HG02885 (cell line): ENCODE measurements at regions not wholly inside any gene's neighbourhood (a gene's known extent, or its start where the extent isn't known, plus 50 kb on each side); places are given as distances from the start of the nearest gene placed in this dataset.
A peak's percentile ranks its signal among the peaks of the same experiment; 100 is the strongest.
"Not testable (repeated sequence)": the region's sequence is repeated elsewhere in the genome, so short reads cannot be mapped to it uniquely, and the experiment has no call there.

ENCODE experiments used
- ATAC-seq: cut with Tn5 transposase; IDR thresholded peaks from one replicate; pipeline ENCODE4 v1.9.1; 2021; ENCODE audit warnings: mild to moderate bottlenecking; ENCODE audit not compliant: unreplicated experiment, poor library complexity

DNA sequence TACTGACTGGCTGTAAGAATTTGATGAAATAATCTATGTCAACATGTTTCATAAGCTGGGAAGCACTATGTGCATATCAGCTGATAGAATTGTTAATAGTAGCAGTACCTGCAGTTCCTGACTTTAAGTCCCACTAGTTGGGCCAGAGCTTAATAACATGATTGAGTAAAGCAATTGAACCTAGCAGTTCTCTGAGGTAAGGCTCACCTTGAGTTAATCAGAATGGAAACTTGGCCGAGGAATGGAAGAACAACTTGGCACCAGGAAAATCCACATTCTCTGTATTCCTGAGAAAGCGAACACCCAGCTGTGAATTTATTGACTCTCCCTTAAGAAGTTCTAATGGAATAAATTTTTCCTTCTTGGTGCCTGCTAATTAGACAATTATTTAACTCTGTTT, 262.6 kb downstream of the IGSF11 start:
- ATAC-seq = no peak

DNA sequence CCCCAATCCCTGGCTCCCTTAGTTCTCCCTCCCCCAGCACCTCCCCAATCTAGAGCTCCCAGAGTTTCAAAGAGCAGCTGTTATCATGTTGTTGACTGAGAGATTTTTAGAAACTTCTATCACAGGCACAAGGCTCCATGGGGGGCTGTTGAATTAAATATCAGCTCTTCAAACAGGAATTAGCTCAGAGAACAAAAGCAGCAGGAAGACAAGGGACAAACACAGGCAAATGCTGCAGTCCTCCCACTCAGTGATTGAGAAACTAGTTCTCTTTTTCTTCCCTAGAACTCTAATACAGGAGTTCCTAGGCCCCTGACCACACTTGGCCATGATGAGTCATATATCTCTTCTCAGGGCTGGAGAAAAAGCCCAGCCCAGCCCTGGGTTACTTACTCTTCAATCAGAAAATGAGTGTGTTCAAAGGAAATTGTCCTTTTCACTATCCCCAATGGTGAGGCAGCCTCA, 262.1 kb downstream of the IGSF11 start:
- peak; percentile 99 for ATAC-seq

DNA sequence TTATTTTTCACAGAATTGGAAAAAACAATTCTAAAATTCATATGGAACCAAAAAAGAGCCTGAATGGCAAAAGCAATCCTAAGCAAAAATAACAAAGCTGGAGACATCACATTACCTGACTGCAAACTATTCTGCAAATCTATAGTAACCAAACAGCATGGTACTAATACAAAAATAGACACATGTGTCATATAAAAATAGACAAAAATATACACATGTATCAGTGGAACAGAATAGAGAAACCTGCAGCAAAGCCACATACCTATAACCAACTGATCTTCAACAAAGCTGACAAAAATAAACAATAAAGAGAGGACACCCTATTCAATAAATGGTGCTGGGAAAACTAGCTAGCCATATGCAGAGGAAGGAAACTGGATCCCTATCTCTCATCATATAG, 259.6 kb downstream of the IGSF11 start:
- ATAC-seq = no peak

DNA sequence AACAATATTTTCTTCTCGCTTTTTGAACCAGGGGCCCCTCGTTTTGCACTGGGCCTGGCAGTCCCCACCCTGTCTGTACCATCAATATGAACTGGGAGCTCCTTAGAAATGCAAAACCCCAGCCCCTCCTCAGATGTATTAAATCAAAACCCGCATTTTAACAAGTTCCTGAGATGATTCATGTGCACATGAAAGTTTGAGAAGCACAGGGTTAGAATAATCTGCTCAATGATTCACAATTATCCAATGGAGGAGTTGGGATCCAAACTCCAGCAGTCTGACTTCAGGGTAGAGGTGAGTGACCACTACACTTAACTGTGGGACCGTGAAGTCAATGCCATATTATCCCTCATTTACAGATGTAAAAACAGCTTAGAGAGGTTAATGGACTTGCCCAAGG, 256.4 kb downstream of the IGSF11 start:
- no peak for ATAC-seq

DNA sequence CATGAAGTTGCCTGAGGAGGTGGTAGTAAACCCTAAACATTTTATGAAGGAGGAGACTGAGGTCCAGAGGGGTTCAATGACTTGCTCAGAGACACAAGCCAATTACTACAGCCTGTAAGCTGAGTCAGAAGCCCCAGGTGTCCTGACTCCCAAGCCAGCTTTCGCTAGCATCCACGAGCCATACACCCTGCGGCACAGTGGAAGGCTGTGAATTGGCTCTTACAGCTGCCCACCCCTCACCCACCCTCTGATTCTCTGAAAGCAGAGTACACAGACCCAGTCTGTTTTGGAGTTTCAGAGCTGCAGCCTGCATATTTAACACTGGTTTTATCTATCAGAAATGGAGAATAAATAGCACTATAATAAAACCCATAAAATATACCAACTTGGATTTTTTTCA, 253.4 kb downstream of the IGSF11 start:
- no peak for ATAC-seq

DNA sequence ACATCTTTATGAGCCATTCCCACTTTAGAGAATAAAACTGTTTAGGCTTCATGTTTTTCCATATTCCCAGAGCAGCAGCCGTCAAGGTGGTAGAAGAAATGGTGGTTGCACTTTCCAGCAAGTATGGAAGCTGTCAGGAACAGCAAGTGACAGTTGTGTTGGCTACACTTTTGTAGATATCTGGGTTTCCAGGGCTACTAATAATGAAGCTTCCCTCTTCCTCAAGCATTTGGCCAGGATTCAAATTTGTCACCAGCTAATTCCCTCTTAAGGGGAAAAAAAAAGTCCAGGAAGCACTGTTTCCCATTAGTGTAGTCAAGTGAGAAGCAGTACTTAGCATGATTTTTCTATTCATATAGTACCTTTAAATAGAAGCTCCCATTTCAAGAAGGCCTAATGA, 252.8 kb downstream of the IGSF11 start:
- no peak for ATAC-seq

DNA sequence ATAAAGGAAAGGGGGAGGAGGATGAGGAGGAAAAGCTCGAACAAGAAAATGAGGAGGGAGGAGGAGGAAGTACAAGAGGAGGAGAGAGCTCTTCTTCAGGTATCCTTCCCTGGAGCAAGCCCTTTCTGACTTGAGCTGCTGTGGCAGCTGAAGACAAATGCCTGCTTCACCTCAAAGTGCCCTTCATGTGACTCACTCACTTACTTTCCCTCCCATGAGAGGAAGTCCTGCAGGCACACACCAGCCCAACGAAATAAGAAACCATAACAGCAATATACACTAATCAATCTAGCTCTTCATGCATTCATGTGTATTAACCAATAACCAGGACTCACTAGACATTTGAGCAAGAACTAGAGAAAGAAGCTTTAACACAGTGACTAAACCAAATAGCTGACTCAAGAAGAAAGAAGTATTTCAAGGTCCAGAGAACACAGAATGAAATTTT, 251.9 kb downstream of the IGSF11 start:
- peak; percentile 92 for ATAC-seq

DNA sequence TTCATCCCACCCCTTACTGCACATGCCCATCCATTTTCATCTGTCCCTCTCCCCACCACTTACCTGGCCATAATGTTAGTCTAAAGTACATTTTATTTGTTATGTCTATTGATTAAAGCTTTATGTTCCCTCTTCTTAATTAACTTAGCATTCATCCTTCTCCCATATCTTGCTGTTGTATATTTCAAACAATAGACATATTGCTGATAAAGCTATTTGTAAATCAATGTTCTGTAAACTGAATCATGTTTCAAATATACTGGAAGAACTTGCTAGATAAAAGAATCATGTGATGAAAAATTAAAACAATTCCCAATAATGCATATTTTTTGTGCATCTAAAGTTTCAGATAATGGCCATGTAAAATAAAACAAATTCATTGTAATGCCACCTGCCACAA, 249.2 kb downstream of the IGSF11 start:
- ATAC-seq = no peak

DNA sequence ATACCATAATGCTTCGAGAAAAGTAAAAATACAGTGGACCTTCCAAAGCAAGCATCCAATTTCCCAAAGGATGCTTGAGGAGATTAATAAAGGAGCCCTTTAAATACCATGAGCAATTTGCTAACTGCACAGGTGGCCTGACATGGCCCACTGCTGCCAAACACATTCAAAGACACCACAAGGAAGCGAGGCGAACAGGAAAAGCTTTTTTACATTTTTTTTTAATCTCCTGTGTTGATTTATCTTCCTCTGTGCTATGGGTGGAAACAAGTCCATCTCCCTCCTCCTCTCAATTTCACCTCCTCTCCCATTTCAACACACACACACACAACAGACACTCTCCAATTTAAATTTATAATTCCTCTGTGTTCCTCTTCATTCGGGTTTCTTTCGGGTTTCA, 243.4 kb downstream of the IGSF11 start:
- no peak for ATAC-seq

DNA sequence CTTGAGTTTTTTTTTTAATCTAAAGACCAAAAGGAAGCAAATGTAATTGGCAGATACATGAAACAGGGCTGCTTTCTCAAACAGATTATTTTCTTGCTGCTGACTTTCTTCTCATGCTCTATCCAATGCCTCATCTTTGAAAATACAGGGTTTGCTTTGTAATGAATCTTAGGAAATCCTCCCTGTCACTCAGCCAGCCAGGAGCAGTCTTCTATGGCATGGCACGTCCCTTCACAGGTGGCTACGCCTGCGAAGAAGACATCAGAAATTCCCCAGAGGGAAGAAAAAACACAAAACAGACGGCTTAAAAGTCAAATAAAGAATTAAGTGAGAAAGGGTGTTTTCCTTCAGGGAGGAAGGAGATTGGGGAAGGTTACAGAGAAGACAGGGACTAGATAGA, 242.5 kb downstream of the IGSF11 start:
- no peak for ATAC-seq

DNA sequence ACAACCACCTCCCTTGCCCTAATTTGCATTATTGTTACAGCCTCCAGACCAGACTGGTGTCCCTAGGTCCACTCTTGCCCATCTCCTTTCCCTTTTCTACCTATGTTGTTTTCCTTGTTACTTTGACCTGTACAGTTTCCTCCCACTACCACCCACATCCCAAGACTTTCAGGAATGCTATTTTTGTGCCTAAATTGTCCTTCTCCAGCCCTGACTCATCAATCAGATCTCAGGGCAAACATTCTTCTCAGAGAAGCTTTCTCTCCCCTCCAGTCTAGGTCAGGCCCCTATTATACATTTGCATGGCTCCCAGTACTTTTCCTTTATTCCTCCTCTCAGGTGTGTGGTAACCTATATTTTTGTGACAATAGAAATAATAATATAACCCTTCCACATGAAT, 241.5 kb downstream of the IGSF11 start:
- ATAC-seq = peak; percentile 36

DNA sequence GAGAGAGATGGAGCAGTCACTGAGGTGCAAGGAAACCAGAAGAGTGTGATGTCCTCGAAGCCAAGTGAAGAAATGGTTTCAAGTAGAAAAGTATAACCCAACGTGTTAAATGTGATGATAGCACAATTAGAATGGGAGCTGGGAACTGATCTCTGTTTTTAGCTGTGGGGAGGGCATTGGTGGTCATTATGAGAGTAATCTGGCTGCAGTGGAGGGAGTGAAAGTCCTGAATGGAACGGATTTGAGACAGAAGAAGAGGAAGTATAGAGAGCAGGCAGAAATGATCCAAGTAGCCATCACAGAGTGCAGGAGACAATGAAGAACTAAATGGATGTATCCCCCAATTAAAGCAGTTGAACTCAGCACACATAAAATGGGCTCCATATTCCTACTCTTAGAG, 235.3 kb downstream of the IGSF11 start:
- no peak for ATAC-seq

DNA sequence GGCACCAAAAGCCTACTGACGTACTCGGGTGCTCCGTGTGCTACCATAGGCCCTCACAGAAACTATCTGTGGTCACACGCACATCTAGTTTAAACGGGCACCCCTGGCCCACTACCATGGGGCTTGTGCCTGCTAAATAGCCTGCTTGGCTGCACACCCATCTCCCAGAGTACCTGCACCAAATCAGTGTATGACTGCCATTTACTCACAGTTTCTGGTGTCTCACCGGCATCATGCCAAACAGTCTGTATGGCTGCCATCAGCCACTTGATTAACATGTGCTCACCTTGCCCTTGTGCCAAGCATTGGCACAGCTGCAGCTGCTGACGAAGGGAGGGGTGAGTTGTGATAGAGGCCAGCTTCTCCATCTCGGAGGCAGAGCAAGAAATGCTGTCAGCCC, 232.7 kb downstream of the IGSF11 start:
- ATAC-seq = no peak

DNA sequence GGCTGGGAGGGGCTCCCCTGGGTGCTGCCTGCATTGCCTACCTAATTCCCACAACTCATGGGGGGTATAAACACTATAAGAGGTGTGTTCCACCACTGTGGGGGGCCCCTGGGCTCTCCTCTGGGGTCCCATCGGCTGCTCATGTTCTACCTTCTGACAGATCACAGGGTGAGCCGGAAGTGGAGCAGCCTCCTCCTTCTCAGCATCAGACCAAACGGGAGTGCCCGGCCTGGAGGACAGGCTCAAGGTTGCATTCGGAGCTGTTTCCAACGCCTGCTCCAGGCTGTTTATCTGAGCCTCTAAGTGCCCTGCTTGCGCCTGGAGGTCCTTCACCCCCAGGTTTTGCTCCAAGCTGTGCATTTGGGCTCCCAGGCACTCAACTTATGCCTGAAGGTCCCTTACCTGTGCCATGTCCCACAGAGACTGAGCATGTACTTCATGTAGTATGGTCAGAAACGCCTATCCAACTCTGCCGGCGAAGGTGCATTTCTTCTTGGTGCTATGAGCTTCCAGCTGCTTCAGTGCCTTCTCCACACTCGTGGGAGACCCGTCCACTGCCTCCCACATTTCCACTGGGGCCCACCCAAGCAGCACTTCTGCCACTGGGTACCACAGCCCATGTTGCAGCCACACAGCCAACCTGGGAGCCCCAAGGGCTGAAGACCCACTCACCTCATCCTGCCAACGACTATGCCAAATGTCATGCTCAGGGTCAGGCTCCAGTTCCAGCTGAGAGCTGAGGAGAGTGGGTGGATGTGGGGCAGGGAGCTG, 232.1 kb downstream of the IGSF11 start:
- ATAC-seq = no peak

DNA sequence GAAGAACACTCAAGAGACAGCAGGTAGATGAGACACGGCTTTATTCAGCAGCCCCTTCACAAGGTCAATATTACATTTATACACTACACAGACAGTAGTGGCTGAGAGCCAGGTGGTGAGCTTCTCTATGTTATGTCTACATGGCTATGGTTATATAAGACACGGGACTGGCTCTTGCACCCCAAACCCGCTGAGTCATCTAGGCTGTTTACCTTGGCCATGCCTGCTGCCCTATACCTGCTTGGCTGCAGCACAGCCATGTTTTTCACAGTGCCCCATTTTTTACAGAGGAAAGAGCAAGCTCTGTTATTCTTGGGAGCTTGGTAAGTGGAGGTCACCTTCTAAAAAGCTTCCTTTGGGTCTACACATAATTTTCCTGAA, 231.6 kb downstream of the IGSF11 start:
- ATAC-seq = no peak

DNA sequence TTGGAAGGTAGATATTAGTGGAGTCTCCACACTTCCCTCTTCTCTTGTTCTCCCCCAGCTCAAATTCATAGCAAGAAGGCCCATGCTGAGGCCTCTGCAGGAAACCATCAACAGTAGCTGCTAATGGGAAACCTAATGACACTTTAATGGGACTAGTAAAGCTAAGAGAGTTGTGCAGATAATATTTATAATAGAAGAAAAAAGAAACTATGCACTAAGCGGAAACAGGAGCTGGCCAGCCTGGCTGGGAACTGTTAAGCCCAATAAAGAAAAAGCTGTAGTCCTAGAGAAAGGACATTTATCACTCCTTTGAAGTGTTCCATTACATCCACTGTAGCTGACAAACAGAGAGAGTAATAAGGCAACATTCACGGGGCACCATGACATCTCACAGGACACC, 229.6 kb downstream of the IGSF11 start:
- ATAC-seq = no peak

DNA sequence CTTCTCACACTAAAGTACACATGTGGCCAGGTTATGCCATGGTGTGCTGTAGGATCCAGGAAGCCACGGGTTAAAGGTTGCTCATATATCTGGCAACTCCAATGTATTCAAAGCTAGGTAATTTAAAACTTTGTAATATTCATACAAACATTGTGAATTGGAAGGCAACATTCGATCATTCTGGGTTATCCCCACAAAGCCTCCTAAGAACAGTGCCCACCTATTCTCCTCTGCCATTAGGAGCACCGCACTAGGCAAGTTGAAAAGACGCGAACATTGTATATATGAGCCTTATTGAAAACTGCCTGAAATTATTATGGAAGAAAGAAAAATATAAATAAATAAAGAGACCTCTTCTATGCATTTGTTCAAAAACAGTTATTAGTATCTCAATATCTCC, 228.2 kb downstream of the IGSF11 start:
- no peak for ATAC-seq

DNA sequence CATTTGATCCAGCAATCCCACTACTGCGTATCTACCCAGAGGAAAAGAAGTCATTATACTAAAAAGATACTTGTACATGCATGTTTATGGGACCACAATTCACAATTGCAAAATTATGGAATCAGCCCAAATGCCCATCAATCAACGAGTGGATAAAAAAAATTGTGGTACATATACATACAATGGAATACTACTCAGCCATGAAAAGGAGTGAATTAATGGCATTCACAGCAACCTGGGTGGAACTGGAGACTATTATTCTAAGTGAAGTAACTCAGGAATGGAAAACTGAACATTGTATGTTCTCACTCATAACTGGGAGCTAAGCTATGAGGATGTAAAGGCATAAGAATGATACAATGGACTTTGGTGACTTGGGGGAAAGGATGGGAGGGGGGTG, 227.3 kb downstream of the IGSF11 start:
- ATAC-seq = not testable (repeated sequence)

DNA sequence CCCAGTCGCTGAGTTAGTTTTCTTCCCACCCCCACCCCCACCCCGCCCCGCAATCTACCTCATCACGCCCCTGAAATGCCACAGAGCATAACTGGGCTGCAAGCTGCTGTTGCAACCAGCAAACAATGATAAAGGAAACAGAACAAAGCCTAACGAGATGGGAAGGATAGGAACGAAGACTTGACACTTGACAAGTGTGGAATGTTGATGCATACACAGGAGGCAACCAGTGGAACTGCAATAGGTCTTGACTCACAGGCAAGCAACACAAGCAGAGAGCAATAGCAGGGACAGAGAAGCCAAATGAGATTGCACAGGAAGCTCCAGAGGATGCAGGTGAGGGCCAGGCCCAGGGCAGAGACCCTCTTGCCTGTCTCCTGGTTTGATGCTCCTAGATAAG, 225.9 kb downstream of the IGSF11 start:
- peak; percentile 27 for ATAC-seq

DNA sequence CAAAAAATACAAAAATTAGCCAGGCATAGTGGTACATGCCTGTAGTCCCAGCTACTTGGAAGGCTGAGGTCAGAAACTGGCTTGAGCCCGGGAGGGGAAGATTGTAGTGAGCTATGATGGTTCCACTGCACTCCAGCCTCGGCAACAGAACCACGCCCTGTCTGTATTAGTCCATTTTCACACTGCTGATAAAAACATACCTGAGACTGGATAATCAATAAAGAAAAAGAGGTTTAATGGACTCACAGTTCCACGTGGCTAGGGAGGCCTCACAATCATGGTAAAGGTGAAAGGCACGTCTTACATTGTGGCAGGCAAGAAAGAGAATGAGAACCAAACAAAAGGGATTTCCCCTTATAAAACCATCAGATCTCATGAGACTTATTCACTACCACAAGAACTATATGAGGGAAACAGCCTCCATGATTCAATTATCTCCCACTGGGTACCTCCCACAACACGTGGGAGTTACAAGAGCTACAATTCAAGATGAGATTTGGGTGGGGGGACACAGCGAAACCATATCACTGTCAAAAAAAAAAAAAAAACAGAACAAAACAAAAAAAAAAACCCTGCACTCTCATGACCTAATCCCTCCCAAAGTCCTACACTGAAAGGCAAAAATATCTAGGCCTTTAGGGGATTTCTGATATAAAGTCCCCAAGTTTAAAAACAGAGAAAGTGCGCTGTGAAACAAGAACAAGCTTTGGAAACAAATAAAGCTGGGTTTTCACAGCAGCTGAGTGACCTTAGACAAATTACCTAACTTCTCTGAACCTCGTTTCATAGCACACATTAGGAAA, 224.7 kb downstream of the IGSF11 start:
- peak; percentile 37 for ATAC-seq

DNA sequence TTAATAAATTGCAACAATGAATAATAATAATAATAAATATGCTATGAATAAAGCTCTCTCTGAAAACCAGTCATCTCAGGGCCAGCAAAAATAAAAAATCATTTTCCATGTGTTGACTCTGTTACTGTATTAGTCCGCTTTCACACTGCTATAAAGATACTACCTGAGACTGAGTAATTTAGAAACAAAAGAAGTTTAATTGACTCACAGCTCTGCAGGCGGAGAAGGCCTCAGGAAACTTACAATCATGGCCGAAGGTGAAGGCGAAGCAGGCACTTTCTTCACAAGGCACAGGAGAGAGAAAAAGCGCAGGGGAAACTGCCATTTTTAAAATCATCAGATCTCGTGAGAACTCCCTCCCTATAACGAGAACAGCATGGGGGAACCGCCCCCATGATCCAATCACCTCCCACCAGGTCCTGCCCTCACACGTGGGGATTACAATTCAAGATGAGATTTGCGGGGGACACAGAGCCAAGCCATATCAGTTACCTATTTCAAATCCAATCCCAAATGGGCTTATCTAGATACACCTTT, 224.1 kb downstream of the IGSF11 start:
- ATAC-seq = peak; percentile 32
